CD14-positive monocyte (primary cell): ENCODE measurements at regions not wholly inside any gene's neighbourhood (a gene's known extent, or its start where the extent isn't known, plus 50 kb on each side); places are given as distances from the start of the nearest gene placed in this dataset.

Experiments used
- DNase-seq, 3 donors: peaks; one replicate each; pipeline ENCODE4 v3.0.0-alpha.2; 2011 to 2022
- H2AFZ ChIP-seq: 2 replicates; pipeline ENCODE4 v1.6.0; 2012; ENCODE audit warnings: mild to moderate bottlenecking, low read depth, low read length, inconsistent platforms; ENCODE audit not compliant: insufficient read depth, poor library complexity, severe bottlenecking
- H3K27ac ChIP-seq, 2 donors: 1 replicate in 1 of 2; 2 replicates in 1 of 2; pipeline ENCODE4 v1.5.1; 2012 to 2013; ENCODE audit warnings: low read length in 2 of 2, control low read depth in 1 of 2, inconsistent platforms in 1 of 2, low read depth in 1 of 2, mild to moderate bottlenecking in 1 of 2
- H3K27me3 ChIP-seq, 2 donors: one replicate each; pipeline versions ENCODE4 v1.6.0 to v1.6.1; 2011 to 2013; ENCODE audit warnings: low read length in 2 of 2; ENCODE audit not compliant: control insufficient read depth in 2 of 2, insufficient read depth in 2 of 2
- H3K36me3 ChIP-seq, 2 donors: replicated peaks in 1 of 2; 1 replicate in 1 of 2; 2 replicates in 1 of 2; pipeline versions ENCODE4 v1.5.1 to v1.6.1; 2012 to 2013; ENCODE audit warnings: low read length in 2 of 2, control low read depth in 1 of 2, inconsistent platforms in 1 of 2, mild to moderate bottlenecking in 1 of 2; ENCODE audit not compliant: insufficient read depth in 2 of 2, control insufficient read depth in 1 of 2
- H3K4me1 ChIP-seq, 2 donors: 1 replicate in 1 of 2; 2 replicates in 1 of 2; pipeline versions ENCODE4 v1.5.1 to v1.6.1; 2012 to 2013; ENCODE audit warnings: low read length in 2 of 2, control low read depth in 1 of 2, inconsistent platforms in 1 of 2, mild to moderate bottlenecking in 1 of 2, moderate library complexity in 1 of 2; ENCODE audit not compliant: insufficient read depth in 2 of 2, control insufficient read depth in 1 of 2
- H3K4me2 ChIP-seq: replicated peaks from 2 replicates; pipeline ENCODE3; 2012; ENCODE audit warnings: low read length, moderate library complexity, mild to moderate bottlenecking; ENCODE audit not compliant: poor library complexity, severe bottlenecking; ENCODE audit errors: extremely low read depth
- H3K4me3 ChIP-seq, 3 experiments: fragments of 200-600 bp in 1 of 3; sonication (generic) in 1 of 3; replicated peaks in 1 of 3; 1 replicate in 2 of 3; 2 replicates in 1 of 3; pipeline ENCODE4 v1.5.1; 2011 to 2013; ENCODE audit warnings: low read length in 3 of 3, mild to moderate bottlenecking in 3 of 3, control low read depth in 2 of 3, low read depth in 2 of 3, inconsistent platforms in 1 of 3, moderate library complexity in 1 of 3
- H3K79me2 ChIP-seq: 2 replicates; pipeline ENCODE4 v1.6.0; 2012; ENCODE audit warnings: mild to moderate bottlenecking, control low read depth, inconsistent platforms, low read length, moderate library complexity; ENCODE audit not compliant: insufficient read depth
- H3K9ac ChIP-seq: 2 replicates; pipeline ENCODE4 v1.6.0; 2017; ENCODE audit warnings: low read length, mild to moderate bottlenecking; ENCODE audit not compliant: insufficient read depth, poor library complexity, severe bottlenecking
- H3K9me3 ChIP-seq, 2 donors: replicated peaks in 1 of 2; 1 replicate in 1 of 2; 2 replicates in 1 of 2; pipeline versions ENCODE4 v1.5.1 to v1.6.1; 2012 to 2013; ENCODE audit warnings: low read length in 2 of 2, control low read depth in 1 of 2; ENCODE audit not compliant: control insufficient read depth in 1 of 2, insufficient read depth in 1 of 2
- H4K20me1 ChIP-seq: 2 replicates; pipeline ENCODE4 v1.6.0; 2012; ENCODE audit warnings: mild to moderate bottlenecking, low read length, control low read depth, moderate library complexity; ENCODE audit not compliant: insufficient read depth
- H3K27ac Mint-ChIP-seq, 7 donors: one replicate each; pipeline ENCODE4 v1.8.0; 2020; ENCODE audit warnings: mild to moderate bottlenecking in 7 of 7, mixed read lengths in 7 of 7, moderate library complexity in 6 of 7, inconsistent platforms in 2 of 7
- H3K27me3 Mint-ChIP-seq, 3 donors: one replicate each; pipeline ENCODE4 v1.8.0; 2021 to 2022; ENCODE audit warnings: low read depth in 3 of 3, mild to moderate bottlenecking in 3 of 3, mixed read lengths in 3 of 3, moderate library complexity in 3 of 3, inconsistent platforms in 1 of 3
- H3K36me3 Mint-ChIP-seq, 2 donors: one replicate each; pipeline ENCODE4 v1.8.0; 2020; ENCODE audit warnings: mixed read lengths in 2 of 2, inconsistent platforms in 1 of 2, mild to moderate bottlenecking in 1 of 2
- H3K4me1 Mint-ChIP-seq: one replicate; pipeline ENCODE4 v1.8.0; 2020; ENCODE audit warnings: mild to moderate bottlenecking, mixed read lengths
- H3K4me3 Mint-ChIP-seq, 2 donors: one replicate each; pipeline ENCODE4 v1.8.0; 2020; ENCODE audit warnings: mild to moderate bottlenecking in 2 of 2, mixed read lengths in 2 of 2, moderate library complexity in 1 of 2
- H3K9me3 Mint-ChIP-seq, 7 donors: one replicate each; pipeline ENCODE4 v1.8.0; 2020 to 2022; ENCODE audit warnings: mixed read lengths in 7 of 7, mild to moderate bottlenecking in 6 of 7, moderate library complexity in 6 of 7, inconsistent platforms in 2 of 7
- WGBS: methylation state at CpG from one replicate; pipeline ENCODE4 v1.1.5; 2013; ENCODE audit warnings: missing lambda C conversion rate; ENCODE audit not compliant: insufficient coverage; 5-methylcytosine and 5-hydroxymethylcytosine counted together
- intact Hi-C, 2 donors: fragments of 100-400 bp; cut with micrococcal nuclease; formaldehyde crosslinking; loops; one replicate each; pipeline versions ENCODE4 v1.15.0 to v1.15.1; 2023
- TF ChIP-seq, protein P1 (sequence below): fragments of 200-600 bp; IDR thresholded peaks from one replicate; pipeline ENCODE4 v1.8.0; 2022; ENCODE audit warnings: antibody characterized with exemption, mild to moderate bottlenecking

GRCh38 chr10:9712393-9712792, 1305.3 kb upstream of the CELF2 start:
- no peak overlapping the region for H3K27ac Mint-ChIP-seq
- no peaks in the 10 kb centered on the region for H3K36me3 Mint-ChIP-seq
- Histone ChIP-seq H3K36me3 (no peaks in the 10 kb centered on the region), H3K4me2 (no peak overlapping the region), H3K4me1 (no peaks in the 10 kb centered on the region), H3K27ac (no peak overlapping the region), H3K27me3 (no peaks in the 10 kb centered on the region), H2AFZ (no peak overlapping the region), H3K79me2 (no peaks in the 10 kb centered on the region), H3K9ac (no peak overlapping the region), H3K9me3 (peaks cover 7 to 15% of the 10 kb centered on the region in 2 donors), H4K20me1 (no peaks in the 10 kb centered on the region), H3K4me3 (no peak overlapping the region)
- TF ChIP-seq, protein P1, sequence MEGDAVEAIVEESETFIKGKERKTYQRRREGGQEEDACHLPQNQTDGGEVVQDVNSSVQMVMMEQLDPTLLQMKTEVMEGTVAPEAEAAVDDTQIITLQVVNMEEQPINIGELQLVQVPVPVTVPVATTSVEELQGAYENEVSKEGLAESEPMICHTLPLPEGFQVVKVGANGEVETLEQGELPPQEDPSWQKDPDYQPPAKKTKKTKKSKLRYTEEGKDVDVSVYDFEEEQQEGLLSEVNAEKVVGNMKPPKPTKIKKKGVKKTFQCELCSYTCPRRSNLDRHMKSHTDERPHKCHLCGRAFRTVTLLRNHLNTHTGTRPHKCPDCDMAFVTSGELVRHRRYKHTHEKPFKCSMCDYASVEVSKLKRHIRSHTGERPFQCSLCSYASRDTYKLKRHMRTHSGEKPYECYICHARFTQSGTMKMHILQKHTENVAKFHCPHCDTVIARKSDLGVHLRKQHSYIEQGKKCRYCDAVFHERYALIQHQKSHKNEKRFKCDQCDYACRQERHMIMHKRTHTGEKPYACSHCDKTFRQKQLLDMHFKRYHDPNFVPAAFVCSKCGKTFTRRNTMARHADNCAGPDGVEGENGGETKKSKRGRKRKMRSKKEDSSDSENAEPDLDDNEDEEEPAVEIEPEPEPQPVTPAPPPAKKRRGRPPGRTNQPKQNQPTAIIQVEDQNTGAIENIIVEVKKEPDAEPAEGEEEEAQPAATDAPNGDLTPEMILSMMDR: no peak
- H3K4me3 Mint-ChIP-seq: no peak overlapping the region
- H3K27me3 Mint-ChIP-seq: peaks cover 0 to under 1% (median 0%) of the 10 kb centered on the region in 3 donors
- intact Hi-C loops: no loop called here
- no peak for DNase-seq
- peaks cover 2 to 17% (median 10%) of the 10 kb centered on the region in 7 donors for H3K9me3 Mint-ChIP-seq
- no peaks in the 10 kb centered on the region for H3K4me1 Mint-ChIP-seq

DNA sequence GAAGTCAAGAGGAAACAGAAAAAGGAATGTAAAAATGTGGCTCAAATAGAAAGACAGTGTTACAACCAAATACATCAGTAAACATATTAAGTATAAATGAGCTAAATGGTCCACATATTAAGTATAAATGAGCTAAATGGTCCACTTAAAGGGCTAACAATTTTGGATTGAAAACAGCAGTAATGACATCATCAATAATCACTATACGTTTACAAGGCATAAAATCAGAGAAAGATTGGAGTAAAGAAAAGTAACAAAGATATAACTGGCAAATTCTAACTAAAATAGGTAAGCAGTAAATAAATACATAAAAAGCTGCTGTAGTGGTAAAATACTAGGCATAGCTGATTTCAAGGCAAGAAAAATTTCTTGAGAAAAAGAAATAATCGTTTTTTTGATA, 1298.4 kb upstream of the CELF2 start:
- no peaks in the 10 kb centered on the region for H3K27me3 ChIP-seq
- no peaks in the 10 kb centered on the region for H3K36me3 ChIP-seq
- no peaks in the 10 kb centered on the region for H4K20me1 ChIP-seq
- no peak overlapping the region for H3K4me3 Mint-ChIP-seq
- no peak for DNase-seq
- peaks cover 11 to 15% of the 10 kb centered on the region in 2 donors for H3K9me3 ChIP-seq
- no peaks in the 10 kb centered on the region for H3K4me1 ChIP-seq
- WGBS: no CpG with 5 or more reads among the region's 2 CpGs
- H3K4me3 ChIP-seq: no peak overlapping the region
- H2AFZ ChIP-seq: no peak overlapping the region
- H3K9ac ChIP-seq: no peak overlapping the region
- no peaks in the 10 kb centered on the region for H3K36me3 Mint-ChIP-seq
- no peaks in the 10 kb centered on the region for H3K4me1 Mint-ChIP-seq
- no peak overlapping the region for H3K4me2 ChIP-seq
- H3K27ac Mint-ChIP-seq: no peak overlapping the region
- no peak overlapping the region for H3K27ac ChIP-seq
- intact Hi-C loops: no loop called here
- peaks cover 2 to 17% (median 5%) of the 10 kb centered on the region in 7 donors for H3K9me3 Mint-ChIP-seq
- H3K27me3 Mint-ChIP-seq: peaks cover 0 to 2% (median 0%) of the 10 kb centered on the region in 3 donors
- TF ChIP-seq, protein P1: no peak
- H3K79me2 ChIP-seq: no peaks in the 10 kb centered on the region
